WERI-Rb-1 (cell line): ENCODE measurements at regions not wholly inside any gene's neighbourhood (a gene's known extent, or its start where the extent isn't known, plus 50 kb on each side); places are given as distances from the start of the nearest gene placed in this dataset.

Experiments used
- DNase-seq: peaks from one replicate; pipeline ENCODE4 v3.0.0-alpha.2; 2020
- H3K27ac ChIP-seq: fragments of 250-450 bp; sonication (Bioruptor Pico); 2 replicates; pipeline ENCODE4 v1.5.1; 2020; ENCODE audit warnings: mild to moderate bottlenecking, moderate library complexity
- H3K27me3 ChIP-seq: fragments of 250-450 bp; sonication (Bioruptor Pico); 2 replicates; pipeline ENCODE4 v1.5.1; 2021; ENCODE audit warnings: mild to moderate bottlenecking, low read depth, moderate library complexity; ENCODE audit not compliant: insufficient read depth, severe bottlenecking
- H3K36me3 ChIP-seq: fragments of 250-450 bp; sonication (Bioruptor Pico); 2 replicates; pipeline ENCODE4 v1.5.1; 2020; ENCODE audit warnings: mild to moderate bottlenecking, moderate library complexity
- H3K4me3 ChIP-seq: 2 replicates; pipeline ENCODE4 v1.5.1; 2011; ENCODE audit warnings: low read depth, mild to moderate bottlenecking, control low read depth, low read length
- H3K9me3 ChIP-seq: fragments of 250-450 bp; sonication (Bioruptor Pico); 2 replicates; pipeline ENCODE4 v1.5.1; 2021; ENCODE audit warnings: mild to moderate bottlenecking, moderate library complexity; ENCODE audit not compliant: severe bottlenecking
- CTCF ChIP-seq: IDR thresholded peaks from 2 replicates; pipeline ENCODE4 v1.5.1; 2011; ENCODE audit warnings: low read depth, mild to moderate bottlenecking, control low read depth, inconsistent platforms, low read length

GRCh38 chr1:73092383-73092782, 810.0 kb upstream of the NEGR1 start:
- Histone ChIP-seq H3K27ac (no peak overlapping the region), H3K27me3 (no peaks in the 10 kb centered on the region), H3K9me3 (no peaks in the 10 kb centered on the region), H3K4me3 (no peak overlapping the region), H3K36me3 (no peaks in the 10 kb centered on the region)
- DNase-seq = no peak
- no peak for TF ChIP-seq CTCF

GRCh38 chr1:73066866-73067265, 784.5 kb upstream of the NEGR1 start:
- Histone ChIP-seq H3K4me3 (no peak overlapping the region), H3K27ac (no peak overlapping the region), H3K36me3 (no peaks in the 10 kb centered on the region), H3K27me3 (no peaks in the 10 kb centered on the region), H3K9me3 (no peaks in the 10 kb centered on the region)
- DNase-seq = no peak
- no peak for TF ChIP-seq CTCF

- no peaks in the 10 kb centered on the region for H3K36me3 ChIP-seq
- TF ChIP-seq CTCF = no peak
- H3K4me3 ChIP-seq = peak overlapping the region; percentile 9; the same call in 1 of the 2 replicates
- no peaks in the 10 kb centered on the region for H3K27me3 ChIP-seq
- DNase-seq = no peak
- no peak overlapping the region for H3K27ac ChIP-seq
- H3K9me3 ChIP-seq = peaks cover 5% of the 10 kb centered on the region
These were observed 783.2 kb upstream of the NEGR1 start for GRCh38 chr1:73065339-73066041.

- no peak overlapping the region for H3K4me3 ChIP-seq
- no peak overlapping the region for H3K27ac ChIP-seq
- H3K27me3 ChIP-seq = no peaks in the 10 kb centered on the region
- H3K36me3 ChIP-seq = no peaks in the 10 kb centered on the region
- no peak for TF ChIP-seq CTCF
- peaks cover 5% of the 10 kb centered on the region for H3K9me3 ChIP-seq
- no peak for DNase-seq
These were observed 774.5 kb upstream of the NEGR1 start for GRCh38 chr1:73056826-73057225.

- H3K36me3 ChIP-seq = no peaks in the 10 kb centered on the region
- no peak for DNase-seq
- H3K27me3 ChIP-seq = no peaks in the 10 kb centered on the region
- no peak overlapping the region for H3K27ac ChIP-seq
- TF ChIP-seq CTCF = no peak
- H3K4me3 ChIP-seq = no peak overlapping the region
- H3K9me3 ChIP-seq = no peaks in the 10 kb centered on the region
These were observed 762.1 kb upstream of the NEGR1 start for GRCh38 chr1:73044241-73045036.
